ENCODE measurements at regions not wholly inside any gene's neighbourhood (a gene's known extent, or its start where the extent isn't known, plus 50 kb on each side); places are given as distances from the start of the nearest gene placed in this dataset.

DNA sequence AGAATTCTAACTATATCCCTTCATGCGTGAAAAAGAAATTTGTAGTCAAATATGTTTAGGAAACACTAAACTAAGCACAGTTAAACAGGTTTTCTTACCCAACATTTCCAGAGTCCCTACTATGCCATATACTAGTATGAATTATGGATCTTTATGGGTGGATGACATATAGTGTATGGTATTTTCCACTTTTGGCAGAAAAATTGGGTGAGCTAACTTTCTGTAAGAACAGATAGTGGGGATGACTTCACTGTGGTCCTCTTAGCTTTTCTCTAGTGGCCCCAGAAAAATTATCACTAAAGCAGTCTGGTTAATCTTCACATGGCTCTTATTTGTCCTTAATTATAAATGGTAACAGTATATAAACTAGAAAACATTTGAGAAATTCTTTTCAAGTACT is 240.0 kb upstream of the GULP1 start:
- TF ChIP-seq, protein P1, sequence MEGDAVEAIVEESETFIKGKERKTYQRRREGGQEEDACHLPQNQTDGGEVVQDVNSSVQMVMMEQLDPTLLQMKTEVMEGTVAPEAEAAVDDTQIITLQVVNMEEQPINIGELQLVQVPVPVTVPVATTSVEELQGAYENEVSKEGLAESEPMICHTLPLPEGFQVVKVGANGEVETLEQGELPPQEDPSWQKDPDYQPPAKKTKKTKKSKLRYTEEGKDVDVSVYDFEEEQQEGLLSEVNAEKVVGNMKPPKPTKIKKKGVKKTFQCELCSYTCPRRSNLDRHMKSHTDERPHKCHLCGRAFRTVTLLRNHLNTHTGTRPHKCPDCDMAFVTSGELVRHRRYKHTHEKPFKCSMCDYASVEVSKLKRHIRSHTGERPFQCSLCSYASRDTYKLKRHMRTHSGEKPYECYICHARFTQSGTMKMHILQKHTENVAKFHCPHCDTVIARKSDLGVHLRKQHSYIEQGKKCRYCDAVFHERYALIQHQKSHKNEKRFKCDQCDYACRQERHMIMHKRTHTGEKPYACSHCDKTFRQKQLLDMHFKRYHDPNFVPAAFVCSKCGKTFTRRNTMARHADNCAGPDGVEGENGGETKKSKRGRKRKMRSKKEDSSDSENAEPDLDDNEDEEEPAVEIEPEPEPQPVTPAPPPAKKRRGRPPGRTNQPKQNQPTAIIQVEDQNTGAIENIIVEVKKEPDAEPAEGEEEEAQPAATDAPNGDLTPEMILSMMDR (conservative IDR thresholded peaks at IDR 0.05): no peak
- TF ChIP-seq ZFX (IDR thresholded peaks at IDR 0.05): no peak
